GM21367 (cell line): ENCODE measurements at regions not wholly inside any gene's neighbourhood (a gene's known extent, or its start where the extent isn't known, plus 50 kb on each side); places are given as distances from the start of the nearest gene placed in this dataset.
A peak's percentile ranks its signal among the peaks of the same experiment; 100 is the strongest.

Source experiments
- ATAC-seq: cut with Tn5 transposase; IDR thresholded peaks from one replicate; pipeline ENCODE4 v1.9.1; 2021; ENCODE audit not compliant: unreplicated experiment

GRCh38 chr4:187550256-187550950 is 445.2 kb upstream of the ZFP42 start:
- no peak for ATAC-seq

GRCh38 chr4:187552781-187553180 is 442.8 kb upstream of the ZFP42 start:
- no peak for ATAC-seq

GRCh38 chr4:187555174-187555573 is 440.4 kb upstream of the ZFP42 start:
- ATAC-seq, result no peak

- ATAC-seq, result no peak
Measured at GRCh38 chr4:187558391-187558790, 437.2 kb upstream of the ZFP42 start.

- no peak for ATAC-seq
Measured at GRCh38 chr4:187562345-187562744, 433.2 kb upstream of the ZFP42 start.

GRCh38 chr4:187565416-187565815 is 430.2 kb upstream of the ZFP42 start:
- no peak for ATAC-seq

GRCh38 chr4:187569871-187570270 is 425.7 kb upstream of the ZFP42 start:
- no peak for ATAC-seq

- no peak for ATAC-seq
Measured at GRCh38 chr4:187575706-187576105, 419.9 kb upstream of the ZFP42 start.

- ATAC-seq, result no peak
Measured at GRCh38 chr4:187576751-187577150, 418.8 kb upstream of the ZFP42 start.

- ATAC-seq, result no peak
Measured at GRCh38 chr4:187577941-187578480, 417.6 kb upstream of the ZFP42 start.

GRCh38 chr4:187586892-187587291 is 408.7 kb upstream of the ZFP42 start:
- no peak for ATAC-seq

- no peak for ATAC-seq
Measured at GRCh38 chr4:187598196-187598595, 397.4 kb upstream of the ZFP42 start.

GRCh38 chr4:187602339-187603092 is 393.1 kb upstream of the ZFP42 start:
- ATAC-seq, result no peak

GRCh38 chr4:187603093-187604025 is 392.2 kb upstream of the ZFP42 start:
- no peak for ATAC-seq

- ATAC-seq, result no peak
Measured at GRCh38 chr4:187604984-187605383, 390.6 kb upstream of the ZFP42 start.

- peak; percentile 57 for ATAC-seq
Measured at GRCh38 chr4:187606581-187606980, 389.0 kb upstream of the ZFP42 start.

GRCh38 chr4:187608001-187608421 is 387.6 kb upstream of the ZFP42 start:
- no peak for ATAC-seq

- no peak for ATAC-seq
Measured at GRCh38 chr4:187612301-187612700, 383.3 kb upstream of the ZFP42 start.

GRCh38 chr4:187613089-187613839 is 382.3 kb upstream of the ZFP42 start:
- no peak for ATAC-seq

GRCh38 chr4:187615972-187616371 is 379.6 kb upstream of the ZFP42 start:
- ATAC-seq, result no peak
